CD4-positive, alpha-beta T cell treated with Interleukin-21 for 1 hour (primary cell): ENCODE measurements at regions not wholly inside any gene's neighbourhood (a gene's known extent, or its start where the extent isn't known, plus 50 kb on each side); places are given as distances from the start of the nearest gene placed in this dataset.
"Not testable (repeated sequence)": the region's sequence is repeated elsewhere in the genome, so short reads cannot be mapped to it uniquely, and the experiment has no call there.

Experiments used
- DNase-seq: peaks from one replicate; pipeline ENCODE4 v3.0.0-alpha.2; 2020

DNA sequence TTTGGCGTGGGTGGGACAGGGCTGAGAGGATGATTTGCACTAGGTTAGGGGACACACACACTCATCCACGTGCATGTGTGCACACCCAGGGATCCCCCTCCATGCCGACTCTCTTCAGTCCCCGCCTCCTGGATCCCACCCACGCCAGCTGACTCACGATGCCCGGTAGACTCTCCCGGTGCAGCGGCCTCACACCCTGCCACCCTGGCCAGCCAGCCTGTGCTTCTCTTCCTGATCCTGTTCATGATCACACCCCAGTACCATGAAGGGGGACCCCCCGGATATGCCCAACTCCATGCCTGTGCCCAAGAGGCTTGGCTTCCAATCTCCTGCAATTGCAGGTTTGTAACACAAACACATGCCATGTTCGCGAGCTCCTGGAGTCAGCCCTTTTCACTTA is 157.8 kb upstream of the HDAC4 start:
- no peak for DNase-seq

DNA sequence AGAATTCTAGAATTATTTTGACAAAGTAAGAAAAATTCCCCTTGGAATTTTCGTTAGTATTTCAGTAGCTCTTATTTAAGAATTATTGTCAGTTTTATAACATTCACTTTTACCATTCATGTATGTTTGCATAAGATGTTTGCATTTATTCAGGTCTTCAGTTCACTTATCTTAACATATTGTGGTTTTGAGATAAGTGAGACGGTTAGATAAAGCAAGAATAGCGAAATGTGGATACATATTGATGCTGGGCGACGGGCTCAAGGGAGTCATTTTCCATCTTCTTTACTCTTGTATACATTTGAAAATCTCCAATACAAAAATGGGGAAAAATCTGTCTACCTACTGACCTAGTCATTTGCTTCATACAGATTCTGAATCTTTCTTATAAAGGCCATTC is 156.7 kb upstream of the HDAC4 start:
- DNase-seq: no peak

DNA sequence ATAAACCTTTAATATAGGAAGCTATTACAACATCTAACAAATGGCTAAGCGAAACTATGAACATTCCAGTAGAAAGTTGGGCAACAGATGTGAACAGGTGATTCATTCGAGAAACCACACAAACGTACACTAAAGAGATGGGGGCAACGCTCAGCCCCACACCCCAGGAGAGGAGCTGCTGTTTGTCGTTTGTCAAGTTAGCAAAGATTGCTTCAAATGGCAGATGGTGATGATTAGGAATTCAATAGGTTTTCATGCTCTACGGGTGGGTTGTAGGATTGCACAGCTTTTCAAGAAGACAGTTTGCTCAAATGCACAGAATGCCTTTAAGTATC is 154.7 kb upstream of the HDAC4 start:
- no peak for DNase-seq

DNA sequence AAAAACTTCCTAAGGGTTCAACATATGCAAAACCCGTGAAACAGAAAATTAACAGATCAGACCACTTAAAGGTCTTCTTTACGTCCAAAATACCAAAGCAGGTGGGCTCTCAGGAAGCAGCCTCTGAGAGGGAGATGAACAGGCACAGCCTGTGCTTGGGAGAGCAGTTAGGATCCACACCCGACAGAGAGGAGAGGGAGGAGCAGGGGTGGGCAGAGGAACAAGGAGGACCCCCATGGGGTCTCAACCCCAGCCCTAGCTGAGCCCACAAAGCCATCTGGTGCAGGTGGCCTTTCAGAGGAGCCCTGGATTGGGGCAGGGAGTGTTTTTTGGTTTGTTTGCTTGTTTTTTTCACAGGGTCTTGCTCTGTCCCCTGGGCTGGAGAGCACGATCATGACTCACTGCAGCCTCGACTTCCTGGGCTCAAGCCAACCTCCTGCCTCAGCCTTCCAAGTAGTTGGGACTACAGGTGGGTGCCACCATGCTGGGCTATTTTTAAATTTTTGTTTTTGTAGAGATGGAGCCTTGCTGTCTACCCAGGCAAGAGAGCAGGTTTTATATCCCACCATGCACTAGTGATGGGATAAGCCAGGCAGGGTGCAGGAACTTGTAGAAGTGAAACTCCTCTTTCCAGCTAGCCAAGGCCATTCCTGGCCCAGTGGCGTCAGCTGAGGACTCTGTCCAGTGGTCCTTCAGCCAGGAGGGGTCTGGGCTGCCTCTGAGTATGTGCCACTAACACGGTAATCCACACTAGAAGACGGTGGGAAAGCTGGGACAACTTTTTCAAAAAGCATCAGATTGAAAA is 154.1 kb upstream of the HDAC4 start:
- DNase-seq: no peak

DNA sequence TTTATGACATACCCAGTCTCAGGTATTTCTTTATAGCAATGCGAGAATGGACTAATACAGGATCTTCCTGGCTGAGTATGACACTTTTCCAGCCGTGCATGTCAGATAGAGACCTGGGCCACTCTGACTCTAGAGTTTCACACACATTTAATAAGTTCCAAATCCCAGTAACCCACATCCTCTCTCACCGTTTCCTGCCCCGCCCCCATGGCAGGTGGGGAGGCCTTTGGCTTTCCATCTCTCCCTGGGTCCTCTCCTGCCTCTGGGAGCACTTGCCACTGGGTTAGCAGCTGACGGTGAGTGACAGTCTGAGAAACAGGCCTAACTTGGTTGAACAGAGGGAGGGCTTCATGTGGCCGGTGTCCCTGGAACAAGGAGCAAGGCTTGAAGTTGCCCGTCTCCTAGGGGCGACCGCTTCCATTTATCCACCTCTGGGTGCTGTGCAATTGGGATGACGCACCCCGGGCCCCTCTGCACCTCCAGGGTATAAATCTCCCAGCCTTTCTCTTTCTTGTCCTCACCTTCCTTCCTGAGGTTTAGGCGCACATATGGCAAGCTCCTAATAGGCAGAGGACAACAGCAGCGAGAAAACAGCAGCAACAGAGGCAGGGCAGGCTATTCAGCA is 152.7 kb upstream of the HDAC4 start:
- DNase-seq: no peak

DNA sequence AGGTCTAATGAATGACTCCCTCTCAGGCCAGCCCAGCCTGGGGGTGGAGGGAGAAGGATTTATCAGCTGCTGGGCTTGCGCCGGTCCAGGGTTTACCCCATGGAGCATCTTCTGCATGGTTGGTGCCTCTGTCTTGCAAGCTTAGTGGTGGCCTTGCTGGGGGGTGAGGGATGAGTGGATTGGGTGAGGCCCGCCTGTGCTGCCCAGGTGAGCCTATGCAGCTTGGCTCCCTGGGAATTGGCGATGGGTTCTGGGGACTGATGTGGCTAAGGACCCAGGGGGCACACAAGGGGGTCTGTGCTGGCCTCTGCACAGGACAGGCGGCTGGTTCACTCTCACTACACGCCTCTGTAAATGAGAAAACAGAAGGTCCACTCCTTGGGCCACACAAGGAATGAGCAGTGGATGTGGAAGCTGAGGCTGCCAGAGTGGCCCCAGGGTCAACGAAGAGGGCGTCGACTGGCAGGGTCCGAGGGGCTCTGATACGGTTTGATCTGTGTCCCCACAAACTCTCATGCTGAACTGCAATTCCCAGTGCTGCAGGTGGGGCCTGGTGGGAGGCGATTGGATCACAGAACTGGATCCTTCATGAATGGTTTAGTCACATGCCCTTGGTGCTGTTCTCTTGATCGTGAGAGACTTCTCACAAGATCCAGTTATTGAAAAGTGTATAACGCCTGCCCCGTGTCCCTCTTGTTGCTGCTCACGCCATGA is 151.6 kb upstream of the HDAC4 start:
- no peak for DNase-seq

DNA sequence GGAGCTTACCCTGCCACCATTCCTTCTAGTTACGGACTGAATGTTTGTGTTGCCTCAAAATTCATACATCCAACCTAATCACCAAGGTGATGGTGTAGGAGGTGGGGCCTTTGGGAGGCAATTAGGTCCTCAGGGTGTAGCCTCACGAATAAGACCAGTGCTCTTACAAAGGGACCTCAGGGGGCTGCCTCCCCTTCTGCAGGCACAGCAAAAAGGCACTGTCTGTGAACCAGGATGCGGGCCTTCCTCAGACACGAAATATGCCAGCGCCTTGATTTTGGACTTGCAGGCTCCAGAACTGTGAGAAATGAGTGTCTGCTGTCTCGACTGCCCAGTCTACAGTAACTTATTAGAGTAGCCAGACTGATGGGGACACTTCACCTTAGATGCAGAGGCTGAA is 150.4 kb upstream of the HDAC4 start:
- no peak for DNase-seq

DNA sequence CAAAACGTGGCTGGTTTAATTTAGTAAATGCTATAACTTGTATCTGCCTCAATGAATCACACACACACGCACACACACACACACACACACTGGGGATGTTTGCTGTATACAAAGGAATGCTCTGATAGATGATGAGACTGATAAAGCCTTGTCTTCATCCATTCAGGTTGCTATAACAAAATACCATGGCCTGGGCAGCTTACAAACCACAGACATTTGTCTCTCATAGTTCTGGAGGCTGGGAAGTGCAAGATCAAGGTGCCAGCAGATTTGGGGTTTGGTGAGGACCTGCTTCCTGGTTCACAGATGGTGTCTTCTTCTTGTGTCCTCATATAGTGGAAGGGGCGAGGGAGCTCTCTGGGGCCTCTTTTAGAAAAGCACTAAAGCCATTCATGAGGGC is 149.5 kb upstream of the HDAC4 start:
- no peak for DNase-seq

DNA sequence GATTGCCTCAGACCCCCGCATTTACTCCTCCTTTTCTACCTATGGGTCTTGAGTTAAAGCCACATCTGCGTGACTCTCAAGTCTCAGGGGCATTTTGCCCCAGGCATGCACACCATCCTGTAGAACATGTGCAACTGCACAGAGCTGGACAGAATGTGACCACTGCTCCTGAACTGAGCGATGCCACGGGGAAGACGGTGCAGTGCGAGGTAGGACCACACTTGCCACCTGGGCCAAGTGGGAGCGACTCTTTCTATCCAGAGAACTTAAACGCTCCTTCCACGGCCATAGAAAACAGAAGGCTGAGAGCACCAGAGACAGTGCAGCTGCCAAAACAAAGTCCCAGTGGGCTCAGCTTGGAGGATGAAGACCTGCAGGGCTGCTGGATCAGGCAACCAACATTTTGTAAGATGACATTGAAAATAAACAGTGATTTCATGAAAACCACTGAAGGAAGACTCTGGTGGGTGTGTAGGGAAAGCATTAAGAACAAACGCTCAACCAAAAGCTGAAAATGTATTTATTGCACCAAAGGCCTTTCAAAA is 149.0 kb upstream of the HDAC4 start:
- no peak for DNase-seq

DNA sequence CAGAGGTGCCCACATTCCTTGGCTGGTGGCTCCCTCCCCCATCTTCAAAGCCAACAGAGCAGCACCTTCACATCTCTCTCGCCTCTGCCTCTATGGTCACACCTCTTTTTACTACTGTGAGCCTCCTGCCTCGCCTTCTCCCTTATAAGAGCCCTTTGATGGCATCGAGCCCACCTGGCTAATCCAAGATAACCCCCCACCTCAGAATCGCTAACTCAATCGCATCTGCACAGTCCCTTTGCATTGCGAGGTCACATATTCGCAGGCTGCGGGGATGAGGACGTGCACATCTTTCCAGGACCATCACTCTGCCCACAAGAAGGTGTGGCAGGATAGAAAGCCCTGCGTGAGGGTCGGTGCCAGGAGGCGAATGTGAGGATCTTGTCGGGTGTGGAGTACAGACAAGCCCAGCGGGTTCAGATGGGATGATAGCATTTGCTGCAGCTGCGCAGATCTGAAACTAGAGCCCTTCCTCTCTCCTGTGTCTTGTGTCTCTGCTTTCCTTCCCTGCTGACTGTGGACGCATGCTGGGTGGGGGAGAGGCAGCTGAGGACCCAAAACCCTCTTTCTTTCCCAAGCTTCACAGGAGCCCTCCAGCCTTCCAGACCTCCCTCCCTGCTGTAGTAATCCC is 148.3 kb upstream of the HDAC4 start:
- no peak for DNase-seq

DNA sequence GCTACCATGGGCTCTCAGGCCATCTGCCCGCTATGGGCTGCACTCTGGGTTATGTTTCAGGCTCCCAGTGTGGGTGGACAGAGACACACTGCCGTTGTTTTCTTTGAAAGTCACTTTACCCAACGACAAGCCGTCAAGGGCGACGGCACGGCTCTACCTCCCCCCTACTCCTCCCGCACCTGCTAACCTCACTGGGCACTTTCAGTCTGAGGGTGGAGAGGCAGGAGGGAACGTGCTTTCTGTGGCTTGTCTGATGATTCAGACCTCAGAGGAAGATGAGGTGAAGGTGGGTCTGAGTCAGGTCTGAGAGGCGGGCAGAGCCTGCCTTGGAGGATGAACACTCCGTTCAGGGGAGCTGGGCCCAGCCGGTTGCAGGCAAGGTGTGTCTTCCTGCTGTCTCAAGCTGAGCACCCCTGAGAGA is 147.6 kb upstream of the HDAC4 start:
- peak; percentile 29 for DNase-seq

DNA sequence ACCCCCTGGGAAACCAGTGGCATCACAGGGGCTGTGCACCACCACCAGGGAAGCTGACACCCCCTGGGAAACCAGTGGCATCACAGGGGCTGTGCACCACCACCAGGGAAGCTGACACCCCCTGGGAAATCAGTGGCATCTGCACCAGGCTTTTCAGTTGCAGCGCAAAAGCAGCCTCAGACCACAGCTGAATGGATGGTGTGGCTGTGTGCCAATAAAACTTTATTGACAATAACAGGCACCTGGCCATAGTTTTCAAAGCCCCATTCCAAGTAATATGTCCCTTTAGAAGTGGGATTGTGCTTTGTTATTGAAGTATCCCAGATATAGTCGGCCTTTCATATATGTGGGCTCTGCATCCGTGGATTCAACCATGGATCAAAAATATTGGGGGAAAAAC is 146.3 kb upstream of the HDAC4 start:
- DNase-seq: not testable (repeated sequence)

DNA sequence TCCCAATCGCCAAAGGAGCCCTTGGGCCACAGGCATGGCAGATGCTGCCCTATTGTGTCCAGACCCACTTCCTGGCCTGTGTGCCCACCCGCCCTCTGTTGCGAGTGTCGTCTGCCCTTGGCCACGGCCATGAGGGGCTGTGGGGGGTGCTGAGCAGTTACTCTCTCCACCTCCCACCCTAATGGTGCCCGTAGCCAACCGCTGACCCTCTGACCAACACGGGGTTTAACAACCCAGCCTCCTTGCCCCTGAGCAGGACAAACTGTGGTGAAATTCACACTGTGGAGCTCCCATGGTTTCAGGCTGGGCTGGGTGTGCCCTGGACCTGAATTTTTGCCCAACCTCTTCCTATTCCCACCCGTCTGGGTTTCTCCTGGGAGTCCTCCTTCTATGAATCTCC is 145.7 kb upstream of the HDAC4 start:
- DNase-seq: no peak

DNA sequence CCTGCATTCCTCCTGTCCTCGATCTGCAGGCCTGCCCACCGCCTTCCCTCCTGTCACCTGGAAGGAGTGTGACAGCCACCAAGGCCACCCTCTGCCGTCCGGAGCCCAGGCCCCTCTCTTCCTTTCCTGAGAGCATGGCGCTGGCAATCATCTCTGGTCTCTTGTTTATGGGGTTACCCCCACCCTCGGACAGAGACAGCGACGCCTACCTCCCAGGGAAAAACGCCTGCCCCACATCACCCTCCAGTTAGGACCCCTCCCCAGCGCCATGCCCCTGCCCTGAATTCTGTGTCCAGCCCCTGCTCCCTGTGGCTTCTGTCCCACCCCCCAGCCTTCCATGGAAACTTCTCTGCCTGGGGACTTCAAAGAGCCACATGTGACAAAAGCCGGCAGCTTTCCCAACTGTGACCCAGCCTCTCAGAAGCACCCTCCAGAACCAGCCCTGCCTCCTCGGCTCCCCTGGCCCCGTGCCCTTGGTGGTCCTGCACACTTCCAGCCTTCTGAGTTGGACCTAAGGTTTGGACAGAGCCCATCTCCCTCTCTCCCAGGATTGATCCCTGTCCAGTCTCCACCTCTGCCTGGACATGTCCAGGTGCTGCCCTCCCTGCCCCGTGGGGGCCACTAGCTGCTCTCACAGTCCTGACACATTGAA is 145.0 kb upstream of the HDAC4 start:
- no peak for DNase-seq

DNA sequence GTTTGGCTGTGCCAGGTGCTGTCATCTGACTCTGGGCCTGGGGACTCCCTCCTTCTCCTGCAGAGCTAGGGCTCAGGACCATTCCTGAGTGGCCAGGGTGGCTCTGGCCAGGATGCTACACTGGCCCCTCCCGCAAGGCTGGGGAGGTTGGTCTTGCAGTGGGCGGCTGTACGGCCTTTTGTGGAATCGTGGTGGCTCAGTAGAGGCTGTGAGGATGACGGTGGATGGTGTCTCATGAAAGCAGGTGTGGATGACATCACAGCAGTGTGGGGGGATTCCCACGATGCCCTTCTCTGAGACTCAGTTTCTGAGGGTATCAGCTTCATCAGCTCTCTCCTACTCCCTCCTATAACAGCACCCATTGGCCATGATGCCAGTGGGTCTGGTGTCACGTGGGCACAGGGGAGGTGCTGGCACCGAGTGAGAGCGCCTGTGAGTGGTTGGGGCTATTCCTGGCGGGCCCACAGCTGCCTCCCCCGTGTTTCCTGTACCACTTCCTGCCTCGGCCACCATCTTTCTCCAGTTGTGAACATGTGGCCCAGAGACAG is 144.2 kb upstream of the HDAC4 start:
- DNase-seq: peak; percentile 55

DNA sequence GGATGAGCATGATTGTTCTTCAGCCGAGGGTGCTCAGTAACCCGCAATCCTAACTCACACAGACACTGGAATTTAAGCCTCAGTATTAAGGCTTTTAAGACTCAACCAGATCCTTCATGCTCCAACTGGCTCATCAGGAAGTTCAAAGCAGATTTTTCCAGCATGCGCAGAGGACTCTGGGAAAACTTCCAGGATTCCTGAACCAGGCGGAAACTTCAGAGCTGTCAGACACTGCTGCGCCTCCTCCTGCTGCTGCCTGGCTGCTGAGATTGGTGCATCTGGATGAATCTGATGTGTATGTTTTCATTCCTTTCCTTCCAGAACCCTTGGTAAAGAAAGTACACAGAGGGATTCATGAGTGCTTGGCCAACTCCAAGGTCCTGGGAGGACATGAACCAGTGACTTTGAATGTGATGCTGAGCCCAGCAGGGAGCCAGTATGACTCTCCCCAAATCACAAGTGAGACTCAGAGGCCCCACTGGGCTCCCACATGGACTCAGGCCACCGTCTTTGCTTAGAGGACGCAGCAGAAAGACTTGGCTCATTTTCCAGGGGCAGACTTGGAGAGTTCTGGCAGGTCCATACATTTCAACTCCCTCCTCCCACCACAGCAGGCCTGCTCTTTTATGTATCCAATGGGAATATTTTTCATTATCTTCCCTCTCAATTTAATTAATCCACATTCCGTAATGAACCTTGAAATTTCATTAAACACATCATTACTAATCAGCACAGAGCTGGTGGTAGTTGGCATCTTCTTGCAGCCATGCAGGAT is 143.5 kb upstream of the HDAC4 start:
- no peak for DNase-seq

DNA sequence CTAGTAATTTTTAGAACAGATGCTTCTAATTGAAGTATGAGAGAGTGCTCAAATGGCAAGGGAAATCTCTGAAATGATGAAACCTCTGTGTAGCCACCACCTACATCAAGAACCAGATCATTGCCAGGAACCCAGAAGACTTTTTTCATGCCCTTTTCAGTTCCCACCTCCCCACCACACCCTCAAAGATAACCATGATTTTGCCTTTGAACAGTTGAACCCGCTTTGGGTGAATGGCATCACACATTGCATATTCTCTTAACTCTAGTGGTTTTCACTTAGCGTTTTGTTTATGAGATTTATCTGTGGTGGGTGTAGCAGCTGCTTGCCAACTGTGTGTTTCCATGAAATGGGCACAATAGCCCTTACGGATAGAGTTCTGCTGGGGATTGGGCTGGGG is 142.9 kb upstream of the HDAC4 start:
- peak; percentile 13 for DNase-seq

DNA sequence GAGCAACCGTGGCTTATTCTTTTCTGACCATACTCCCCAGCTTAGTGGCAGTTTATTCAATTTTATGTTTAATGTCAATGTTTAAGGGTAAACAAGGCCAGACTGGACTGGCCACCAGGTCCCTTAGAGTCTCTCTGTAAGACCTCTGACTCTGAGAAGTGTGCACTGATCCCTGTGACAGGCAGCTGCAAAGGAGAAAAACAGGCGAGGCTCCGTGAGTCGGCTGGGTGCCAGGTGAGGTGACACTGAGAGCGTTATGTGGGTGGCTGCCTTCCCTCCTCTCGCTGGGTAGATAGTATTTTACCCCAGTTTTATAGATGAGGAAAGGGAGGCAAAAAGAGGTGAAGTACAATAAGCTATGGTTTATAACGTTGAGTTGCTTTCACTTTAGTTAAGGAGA is 139.4 kb upstream of the HDAC4 start:
- DNase-seq: no peak

DNA sequence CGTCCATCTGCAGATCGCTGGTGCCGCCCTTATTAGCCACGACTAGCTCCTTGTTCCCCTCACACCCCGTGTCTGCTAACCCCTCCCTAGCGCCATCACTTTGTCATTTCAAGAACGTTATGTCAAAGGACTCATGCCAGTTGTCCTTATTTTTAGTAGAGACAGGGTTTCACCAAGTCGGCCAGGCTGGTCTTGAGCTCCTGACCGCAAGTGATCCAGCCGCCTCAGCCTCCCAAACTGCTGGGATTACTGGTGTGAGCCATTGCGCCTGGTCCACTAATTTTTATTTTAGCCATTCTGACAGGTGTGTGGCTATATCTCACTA is 138.9 kb upstream of the HDAC4 start:
- DNase-seq: no peak

DNA sequence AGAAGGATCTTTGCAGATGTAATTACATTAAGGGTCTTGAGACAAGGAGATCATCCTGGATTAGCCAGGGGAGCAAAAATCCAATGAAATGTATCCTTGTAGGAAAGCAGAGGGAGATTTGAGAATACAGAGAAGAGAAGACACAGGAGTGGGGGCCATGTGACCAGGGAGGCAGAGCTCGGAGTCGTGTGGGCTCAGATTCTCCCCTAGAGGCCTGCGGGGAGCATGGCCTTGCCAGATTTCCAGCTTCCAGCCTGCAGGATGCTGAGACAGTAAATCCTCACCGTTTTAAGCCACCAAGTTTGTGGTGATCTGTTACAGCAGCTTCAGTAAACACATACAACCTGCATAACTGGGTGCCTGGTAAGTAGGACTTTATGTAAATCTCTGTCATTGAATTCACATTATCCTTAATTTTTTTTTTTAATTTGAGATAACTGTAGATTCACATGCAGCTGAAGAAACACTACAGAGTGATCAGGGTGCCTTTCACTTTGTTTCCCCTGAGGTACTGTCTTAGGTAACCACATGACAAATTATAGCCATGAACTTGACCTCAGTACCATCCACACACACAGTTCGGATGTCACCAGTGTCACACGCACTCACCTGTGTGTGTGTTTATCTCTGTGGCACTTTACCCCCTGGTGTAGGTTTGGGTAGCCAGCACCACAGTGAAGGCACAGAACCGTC is 138.4 kb upstream of the HDAC4 start:
- no peak for DNase-seq

DNA sequence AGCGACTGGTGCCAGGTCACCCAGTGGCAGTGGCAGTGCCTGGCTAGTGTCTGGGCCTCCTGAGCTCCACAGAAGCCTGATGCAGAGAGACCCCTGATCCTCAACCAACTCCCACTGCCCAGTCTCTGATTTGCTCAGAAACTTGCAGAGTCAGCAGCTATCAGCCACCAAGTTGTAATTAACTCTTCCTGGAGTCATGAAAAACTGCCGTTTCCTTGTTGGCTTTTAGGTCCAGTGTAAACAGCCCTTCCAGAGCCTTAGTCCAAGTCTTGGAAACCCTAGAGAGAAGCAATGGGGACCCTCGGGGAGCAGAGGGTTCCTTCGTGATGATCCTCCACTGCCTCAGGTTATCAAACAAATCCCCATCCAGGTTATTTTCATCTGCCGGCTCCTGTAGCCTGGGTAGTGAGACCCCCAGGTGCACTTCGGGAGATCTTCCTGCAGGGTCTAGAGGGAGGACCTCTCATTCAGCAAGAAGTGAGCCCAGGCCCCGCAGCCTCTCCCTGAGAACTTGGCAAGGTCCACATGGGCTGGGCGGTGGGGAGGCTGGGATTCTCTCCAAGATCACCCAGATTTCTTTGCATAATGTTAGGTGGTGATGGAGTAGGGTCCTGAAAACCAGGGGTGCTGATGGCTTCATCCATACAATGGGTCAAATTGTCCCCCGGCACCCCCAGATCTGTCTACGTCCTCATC is 137.7 kb upstream of the HDAC4 start:
- no peak for DNase-seq
